ENCODE measurements at regions not wholly inside any gene's neighbourhood (a gene's known extent, or its start where the extent isn't known, plus 50 kb on each side); places are given as distances from the start of the nearest gene placed in this dataset.

- TF ChIP-seq CTCF (conservative IDR thresholded peaks at IDR 0.05 in 1 of 2, IDR thresholded peaks at IDR 0.05 in 1 of 2; ENCODE audit: extremely low read depth in 1 of 2, insufficient read depth in 1 of 2, low read depth in 1 of 2, low read length in 2 of 2), result no peak
- TF ChIP-seq EZH2 (IDR thresholded peaks at IDR 0.05; ENCODE audit: borderline replicate concordance, low read length), result no peak
These were observed 126.4 kb downstream of the KCNJ2 start for GRCh38 chr17:70295731-70296130.

Data from mammary epithelial cell (primary cell).